Keratinocyte (primary cell): ENCODE measurements at regions not wholly inside any gene's neighbourhood (a gene's known extent, or its start where the extent isn't known, plus 50 kb on each side); places are given as distances from the start of the nearest gene placed in this dataset.

Experiments used
- DNase-seq: peaks from one replicate; pipeline ENCODE4 v3.0.0-alpha.2; 2011; ENCODE audit warnings: low read depth, missing footprints, low spot score
- FAIRE-seq: peaks from 2 replicates; lab custom pipeline; 2011; peaks lifted over from hg19 to GRCh38; lab: Jason Lieb, UNC
- H2AFZ ChIP-seq: 2 replicates; pipeline ENCODE4 v1.6.0; 2012; ENCODE audit warnings: low read length, control low read depth, inconsistent platforms; ENCODE audit not compliant: control insufficient read depth
- H3K27ac ChIP-seq: 2 replicates; pipeline ENCODE4 v1.5.1; 2011; ENCODE audit warnings: low read length; ENCODE audit not compliant: control insufficient read depth, insufficient read depth
- H3K27me3 ChIP-seq: 3 replicates; pipeline ENCODE4 v1.6.0; 2011; ENCODE audit warnings: low read length; ENCODE audit not compliant: control insufficient read depth, insufficient read depth; ENCODE audit errors: extremely low read depth
- H3K36me3 ChIP-seq, 2 experiments: 2 replicates in 1 of 2; 3 replicates in 1 of 2; pipeline ENCODE4 v1.5.1; 2011; ENCODE audit warnings: low read length in 2 of 2, mild to moderate bottlenecking in 1 of 2; ENCODE audit not compliant: control insufficient read depth in 2 of 2, insufficient read depth in 2 of 2; ENCODE audit errors: extremely low read depth in 1 of 2
- H3K4me1 ChIP-seq: 3 replicates; pipeline ENCODE4 v1.5.1; 2011; ENCODE audit warnings: low read length; ENCODE audit not compliant: control insufficient read depth, insufficient read depth; ENCODE audit errors: extremely low read depth
- H3K4me2 ChIP-seq: 3 replicates; pipeline ENCODE4 v1.6.0; 2011; ENCODE audit warnings: low read depth, low read length; ENCODE audit not compliant: control insufficient read depth, insufficient read depth; ENCODE audit errors: extremely low read depth
- H3K4me3 ChIP-seq, 3 experiments: fragments of 200-600 bp in 1 of 3; sonication (generic) in 1 of 3; 2 replicates in 2 of 3; 3 replicates in 1 of 3; pipeline ENCODE4 v1.5.1; 2011 to 2016; ENCODE audit warnings: low read length in 3 of 3, mild to moderate bottlenecking in 3 of 3, control low read depth in 2 of 3, inconsistent platforms in 1 of 3, low read depth in 1 of 3, mixed read lengths in 1 of 3, mixed run types in 1 of 3, moderate library complexity in 1 of 3; ENCODE audit not compliant: control insufficient read depth in 2 of 3, insufficient read depth in 2 of 3; ENCODE audit errors: extremely low read depth in 1 of 3
- H3K79me2 ChIP-seq: 2 replicates; pipeline ENCODE4 v1.6.0; 2012; ENCODE audit warnings: low read length; ENCODE audit not compliant: control insufficient read depth, insufficient read depth
- H3K9ac ChIP-seq: 3 replicates; pipeline ENCODE4 v1.6.0; 2011; ENCODE audit warnings: low read length; ENCODE audit not compliant: control insufficient read depth, insufficient read depth; ENCODE audit errors: extremely low read depth
- H3K9me1 ChIP-seq: 3 replicates; pipeline ENCODE4 v1.6.0; 2011; ENCODE audit warnings: low read length; ENCODE audit not compliant: control insufficient read depth, insufficient read depth; ENCODE audit errors: extremely low read depth
- H3K9me3 ChIP-seq: 2 replicates; pipeline ENCODE4 v1.5.1; 2012; ENCODE audit warnings: low read depth, low read length; ENCODE audit not compliant: control insufficient read depth
- H4K20me1 ChIP-seq: 3 replicates; pipeline ENCODE4 v1.6.0; 2011; ENCODE audit warnings: low read length; ENCODE audit not compliant: control insufficient read depth, insufficient read depth; ENCODE audit errors: extremely low read depth
- EZH2 ChIP-seq: IDR thresholded peaks from one replicate; pipeline ENCODE4 v1.6.1; 2012; ENCODE audit warnings: inconsistent platforms, mild to moderate bottlenecking, low read length, moderate library complexity
- dilution Hi-C: fragments of 300-500 bp; cut with MboI; formaldehyde crosslinking; loops from one replicate; pipeline ENCODE4 v1.7.0; 2020; ENCODE audit warnings: low sequenced_read_pairs; ENCODE audit not compliant: extremely low pct_ligation_motif_present
- TF ChIP-seq, protein P1 (sequence below), 3 experiments: IDR thresholded peaks in 1 of 3; conservative IDR thresholded peaks in 1 of 3; optimal IDR thresholded peaks in 1 of 3; 2 replicates in 2 of 3; 3 replicates in 1 of 3; pipeline versions ENCODE3 to v1.5.1; 2011; ENCODE audit warnings: low read length in 3 of 3, mild to moderate bottlenecking in 3 of 3, moderate library complexity in 2 of 3, control low read depth in 1 of 3, inconsistent platforms in 1 of 3; ENCODE audit not compliant: insufficient read depth in 2 of 3; ENCODE audit errors: extremely low read depth in 1 of 3

DNA sequence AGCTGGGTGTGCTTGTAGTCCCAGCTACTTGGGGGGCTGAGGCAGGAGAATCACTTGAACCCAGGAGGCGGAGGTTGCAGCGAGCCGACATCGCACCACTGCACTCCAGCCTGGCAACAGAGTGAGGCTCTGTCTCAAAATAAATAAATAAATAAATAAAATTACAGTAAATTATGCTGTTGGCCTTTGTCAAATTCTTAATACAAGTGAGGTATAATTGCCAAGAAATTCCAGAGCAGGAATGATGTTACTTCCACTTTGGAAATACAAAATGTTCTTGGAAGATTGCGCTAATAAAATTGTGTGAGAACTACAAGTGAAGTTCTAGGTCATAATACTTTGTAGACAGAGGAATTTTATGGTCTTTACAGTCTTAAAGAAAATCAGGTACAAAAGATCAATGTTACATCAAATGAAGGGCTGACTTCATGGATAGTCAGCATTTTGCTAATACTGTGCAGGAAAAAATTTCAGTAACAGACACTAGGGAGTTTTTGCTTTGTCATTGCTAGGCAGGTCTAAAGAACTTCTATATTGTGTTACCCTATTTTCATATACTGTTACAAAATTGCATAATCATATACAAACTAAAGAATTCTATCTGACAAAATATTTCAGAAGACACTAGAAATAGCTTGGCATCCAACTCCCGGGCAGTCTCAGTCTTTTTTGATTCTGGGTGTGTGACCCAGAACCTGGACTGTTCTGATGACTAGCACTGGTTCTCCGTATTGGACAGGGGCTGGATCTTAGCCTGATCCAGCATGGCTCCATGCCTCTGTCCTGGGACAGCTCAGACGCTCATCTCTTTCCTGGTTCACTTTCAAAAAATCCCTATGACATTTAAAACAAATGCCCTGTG is 76.0 kb upstream of the STK17B start:
- H3K9me3 ChIP-seq, result no peaks in the 10 kb centered on the region
- no peak overlapping the region for H3K4me2 ChIP-seq
- no peaks in the 10 kb centered on the region for H3K36me3 ChIP-seq
- dilution Hi-C loops, result no loop called here
- H3K4me1 ChIP-seq, result peaks cover 15% of the 10 kb centered on the region
- H3K79me2 ChIP-seq, result no peaks in the 10 kb centered on the region
- TF ChIP-seq EZH2, result no peak
- TF ChIP-seq, protein P1, sequence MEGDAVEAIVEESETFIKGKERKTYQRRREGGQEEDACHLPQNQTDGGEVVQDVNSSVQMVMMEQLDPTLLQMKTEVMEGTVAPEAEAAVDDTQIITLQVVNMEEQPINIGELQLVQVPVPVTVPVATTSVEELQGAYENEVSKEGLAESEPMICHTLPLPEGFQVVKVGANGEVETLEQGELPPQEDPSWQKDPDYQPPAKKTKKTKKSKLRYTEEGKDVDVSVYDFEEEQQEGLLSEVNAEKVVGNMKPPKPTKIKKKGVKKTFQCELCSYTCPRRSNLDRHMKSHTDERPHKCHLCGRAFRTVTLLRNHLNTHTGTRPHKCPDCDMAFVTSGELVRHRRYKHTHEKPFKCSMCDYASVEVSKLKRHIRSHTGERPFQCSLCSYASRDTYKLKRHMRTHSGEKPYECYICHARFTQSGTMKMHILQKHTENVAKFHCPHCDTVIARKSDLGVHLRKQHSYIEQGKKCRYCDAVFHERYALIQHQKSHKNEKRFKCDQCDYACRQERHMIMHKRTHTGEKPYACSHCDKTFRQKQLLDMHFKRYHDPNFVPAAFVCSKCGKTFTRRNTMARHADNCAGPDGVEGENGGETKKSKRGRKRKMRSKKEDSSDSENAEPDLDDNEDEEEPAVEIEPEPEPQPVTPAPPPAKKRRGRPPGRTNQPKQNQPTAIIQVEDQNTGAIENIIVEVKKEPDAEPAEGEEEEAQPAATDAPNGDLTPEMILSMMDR (optimal IDR thresholded peaks at IDR 0.05 in 1 of 3, IDR thresholded peaks at IDR 0.05 in 1 of 3, conservative IDR thresholded peaks at IDR 0.05 in 1 of 3; ENCODE audit: extremely low read depth in 1 of 3, insufficient read depth in 2 of 3, low read length in 3 of 3), result no peak
- no peak overlapping the region for H3K4me3 ChIP-seq
- no peak overlapping the region for H2AFZ ChIP-seq
- H4K20me1 ChIP-seq, result no peaks in the 10 kb centered on the region
- DNase-seq (no peak), FAIRE-seq (no peak)
- H3K9ac ChIP-seq, result no peak overlapping the region
- no peak overlapping the region for H3K27ac ChIP-seq
- no peaks in the 10 kb centered on the region for H3K9me1 ChIP-seq
- no peaks in the 10 kb centered on the region for H3K27me3 ChIP-seq

DNA sequence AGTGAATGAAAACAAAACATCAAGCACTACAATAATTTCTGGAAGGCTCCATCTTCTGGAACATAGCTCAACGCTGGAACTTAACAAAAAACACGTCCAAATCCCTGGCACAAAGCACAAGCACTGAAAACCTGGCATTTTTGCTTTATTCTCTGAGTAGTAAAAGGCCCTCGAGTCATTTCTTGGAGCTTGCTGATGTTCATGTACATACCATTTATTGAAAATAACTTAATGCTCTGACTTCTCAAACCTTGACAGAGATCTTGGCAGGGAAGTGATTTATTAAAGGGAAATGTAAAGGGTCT is 76.5 kb upstream of the STK17B start:
- no peaks in the 10 kb centered on the region for H3K9me1 ChIP-seq
- no peak overlapping the region for H3K4me2 ChIP-seq
- no peak overlapping the region for H3K9ac ChIP-seq
- H3K9me3 ChIP-seq, result no peaks in the 10 kb centered on the region
- no peak for TF ChIP-seq EZH2
- TF ChIP-seq, protein P1 (optimal IDR thresholded peaks at IDR 0.05 in 1 of 3, IDR thresholded peaks at IDR 0.05 in 1 of 3, conservative IDR thresholded peaks at IDR 0.05 in 1 of 3; ENCODE audit: extremely low read depth in 1 of 3, insufficient read depth in 2 of 3, low read length in 3 of 3), result no peak
- no peak overlapping the region for H3K27ac ChIP-seq
- dilution Hi-C loops, result no loop called here
- no peaks in the 10 kb centered on the region for H3K27me3 ChIP-seq
- H2AFZ ChIP-seq, result no peak overlapping the region
- no peaks in the 10 kb centered on the region for H3K79me2 ChIP-seq
- FAIRE-seq (no peak), DNase-seq (no peak)
- peaks cover 18% of the 10 kb centered on the region for H3K4me1 ChIP-seq
- H3K36me3 ChIP-seq, result no peaks in the 10 kb centered on the region
- no peaks in the 10 kb centered on the region for H4K20me1 ChIP-seq
- no peak overlapping the region for H3K4me3 ChIP-seq
